ENCODE measurements at regions not wholly inside any gene's neighbourhood (a gene's known extent, or its start where the extent isn't known, plus 50 kb on each side); places are given as distances from the start of the nearest gene placed in this dataset.

GRCh38 chr14:101225157-101226152 is 321.9 kb upstream of the RTL1 start:
- no peak overlapping the region for H3K4me3 ChIP-seq (ENCODE audit: low read depth, low read length)
- TF ChIP-seq, protein P1, sequence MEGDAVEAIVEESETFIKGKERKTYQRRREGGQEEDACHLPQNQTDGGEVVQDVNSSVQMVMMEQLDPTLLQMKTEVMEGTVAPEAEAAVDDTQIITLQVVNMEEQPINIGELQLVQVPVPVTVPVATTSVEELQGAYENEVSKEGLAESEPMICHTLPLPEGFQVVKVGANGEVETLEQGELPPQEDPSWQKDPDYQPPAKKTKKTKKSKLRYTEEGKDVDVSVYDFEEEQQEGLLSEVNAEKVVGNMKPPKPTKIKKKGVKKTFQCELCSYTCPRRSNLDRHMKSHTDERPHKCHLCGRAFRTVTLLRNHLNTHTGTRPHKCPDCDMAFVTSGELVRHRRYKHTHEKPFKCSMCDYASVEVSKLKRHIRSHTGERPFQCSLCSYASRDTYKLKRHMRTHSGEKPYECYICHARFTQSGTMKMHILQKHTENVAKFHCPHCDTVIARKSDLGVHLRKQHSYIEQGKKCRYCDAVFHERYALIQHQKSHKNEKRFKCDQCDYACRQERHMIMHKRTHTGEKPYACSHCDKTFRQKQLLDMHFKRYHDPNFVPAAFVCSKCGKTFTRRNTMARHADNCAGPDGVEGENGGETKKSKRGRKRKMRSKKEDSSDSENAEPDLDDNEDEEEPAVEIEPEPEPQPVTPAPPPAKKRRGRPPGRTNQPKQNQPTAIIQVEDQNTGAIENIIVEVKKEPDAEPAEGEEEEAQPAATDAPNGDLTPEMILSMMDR (IDR thresholded peaks at IDR 0.05; ENCODE audit: low read depth, low read length): no peak
- in situ Hi-C loops (cut with HindIII; ENCODE audit: low sequenced_read_pairs): no loop called here
- DNase-seq (ENCODE audit: low read depth, low spot score): no peak

GRCh38 chr14:101226265-101226602 is 322.7 kb upstream of the RTL1 start:
- no peak overlapping the region for H3K4me3 ChIP-seq (ENCODE audit: low read depth, low read length)
- DNase-seq (ENCODE audit: low read depth, low spot score): no peak
- in situ Hi-C loops (cut with HindIII; ENCODE audit: low sequenced_read_pairs): no loop called here
- TF ChIP-seq, protein P1 (IDR thresholded peaks at IDR 0.05; ENCODE audit: low read depth, low read length): no peak

- no peak for DNase-seq (ENCODE audit: low read depth, low spot score)
- H3K4me3 ChIP-seq (ENCODE audit: low read depth, low read length): no peak overlapping the region
- in situ Hi-C loops (cut with HindIII; ENCODE audit: low sequenced_read_pairs): no loop called here
- TF ChIP-seq, protein P1 (IDR thresholded peaks at IDR 0.05; ENCODE audit: low read depth, low read length): no peak
Measured at GRCh38 chr14:101226603-101227425, 323.3 kb upstream of the RTL1 start.

- in situ Hi-C loops (cut with HindIII; ENCODE audit: low sequenced_read_pairs): no loop called here
- TF ChIP-seq, protein P1 (IDR thresholded peaks at IDR 0.05; ENCODE audit: low read depth, low read length): no peak
- no peak for DNase-seq (ENCODE audit: low read depth, low spot score)
- H3K4me3 ChIP-seq (ENCODE audit: low read depth, low read length): no peak overlapping the region
Measured at GRCh38 chr14:101227611-101228594, 324.4 kb upstream of the RTL1 start.

GRCh38 chr14:101228949-101229541 is 325.5 kb upstream of the RTL1 start:
- DNase-seq (ENCODE audit: low read depth, low spot score): no peak
- H3K4me3 ChIP-seq (ENCODE audit: low read depth, low read length): no peak overlapping the region
- TF ChIP-seq, protein P1 (IDR thresholded peaks at IDR 0.05; ENCODE audit: low read depth, low read length): no peak
- in situ Hi-C loops (cut with HindIII; ENCODE audit: low sequenced_read_pairs): no loop called here

Data from astrocyte of the spinal cord (primary cell).